Fibroblast of lung (primary cell): ENCODE measurements at regions not wholly inside any gene's neighbourhood (a gene's known extent, or its start where the extent isn't known, plus 50 kb on each side); places are given as distances from the start of the nearest gene placed in this dataset.

Experiments used
- DNase-seq, 2 donors: peaks; one replicate each; pipeline versions ENCODE4 v3.0.0 to v3.0.0-alpha.2; 2010; ENCODE audit warnings: low read depth in 2 of 2
- H2AFZ ChIP-seq: 2 replicates; pipeline ENCODE4 v1.5.1; 2012; ENCODE audit warnings: low read length, control low read depth, inconsistent platforms
- H3K27ac ChIP-seq: 2 replicates; pipeline ENCODE4 v1.5.1; 2011; ENCODE audit warnings: low read length, control low read depth; ENCODE audit not compliant: insufficient read depth
- H3K27me3 ChIP-seq: 2 replicates; pipeline ENCODE4 v1.5.1; 2011; ENCODE audit warnings: mild to moderate bottlenecking, low read length; ENCODE audit not compliant: control insufficient read depth, insufficient read depth
- H3K36me3 ChIP-seq: 2 replicates; pipeline ENCODE4 v1.5.1; 2011; ENCODE audit warnings: low read length; ENCODE audit not compliant: control insufficient read depth, insufficient read depth
- H3K4me1 ChIP-seq: 2 replicates; pipeline ENCODE4 v1.5.1; 2011; ENCODE audit warnings: low read length; ENCODE audit not compliant: control insufficient read depth, insufficient read depth; ENCODE audit errors: extremely low read depth
- H3K4me2 ChIP-seq: 2 replicates; pipeline ENCODE4 v1.5.1; 2011; ENCODE audit warnings: low read length, control low read depth; ENCODE audit not compliant: insufficient read depth; ENCODE audit errors: extremely low read depth
- H3K4me3 ChIP-seq, 4 experiments: fragments of 200-600 bp in 1 of 4; sonication (generic) in 1 of 4; replicated peaks in 1 of 4; 2 replicates each; pipeline ENCODE4 v1.5.1; 2011 to 2016; ENCODE audit warnings: low read length in 4 of 4, low read depth in 3 of 4, mild to moderate bottlenecking in 3 of 4, control low read depth in 2 of 4, inconsistent platforms in 1 of 4, mixed read lengths in 1 of 4; ENCODE audit not compliant: insufficient read depth in 1 of 4; ENCODE audit errors: control extremely low read depth in 1 of 4
- H3K79me2 ChIP-seq: 2 replicates; pipeline ENCODE4 v1.5.1; 2012; ENCODE audit warnings: mild to moderate bottlenecking, low read length, inconsistent platforms; ENCODE audit not compliant: control insufficient read depth, insufficient read depth
- H3K9ac ChIP-seq: 2 replicates; pipeline ENCODE4 v1.5.1; 2011; ENCODE audit warnings: mild to moderate bottlenecking, low read length, control low read depth; ENCODE audit not compliant: insufficient read depth
- H3K9me3 ChIP-seq: 2 replicates; pipeline ENCODE4 v1.5.1; 2012; ENCODE audit warnings: low read depth, low read length; ENCODE audit not compliant: control insufficient read depth, insufficient read depth
- H4K20me1 ChIP-seq: 2 replicates; pipeline ENCODE4 v1.5.1; 2011; ENCODE audit warnings: low read length; ENCODE audit not compliant: control insufficient read depth, insufficient read depth; ENCODE audit errors: extremely low read depth
- EZH2 ChIP-seq: IDR thresholded peaks from 2 replicates; pipeline ENCODE4 v1.5.1; 2012; ENCODE audit warnings: low read length, control low read depth, mild to moderate bottlenecking; ENCODE audit errors: missing control alignments
- TF ChIP-seq, protein P1 (sequence below), 2 donors: IDR thresholded peaks in 1 of 2; conservative IDR thresholded peaks in 1 of 2; 1 replicate in 1 of 2; 2 replicates in 1 of 2; pipeline ENCODE4 v1.5.1; 2011 to 2012; ENCODE audit warnings: low read length in 2 of 2, control low read depth in 1 of 2, inconsistent platforms in 1 of 2, low read depth in 1 of 2, mild to moderate bottlenecking in 1 of 2

DNA sequence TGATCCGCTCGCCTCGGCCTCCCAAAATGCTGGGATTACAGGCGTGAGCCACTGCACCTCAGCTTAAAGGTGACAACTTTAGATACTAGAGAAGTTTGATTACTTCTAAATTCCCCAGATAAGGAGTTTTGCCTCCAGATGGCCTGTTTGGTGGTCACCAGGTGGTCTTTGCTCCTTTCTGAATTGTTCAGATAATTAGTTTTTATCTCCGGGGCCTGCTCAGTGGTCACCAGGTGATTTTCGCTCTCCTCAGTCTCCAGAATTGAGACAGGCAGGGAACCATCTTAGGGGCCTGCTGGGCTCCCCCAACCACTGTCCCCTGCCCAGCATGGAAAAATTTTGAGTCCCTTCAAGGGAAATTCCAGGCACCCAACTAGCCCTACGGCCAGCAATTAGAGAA is 62.6 kb downstream of the GPR6 start:
- H2AFZ ChIP-seq: no peak overlapping the region
- no peak overlapping the region for H3K27ac ChIP-seq
- H3K36me3 ChIP-seq: no peaks in the 10 kb centered on the region
- H3K27me3 ChIP-seq: no peaks in the 10 kb centered on the region
- H3K9me3 ChIP-seq: no peaks in the 10 kb centered on the region
- no peak overlapping the region for H3K9ac ChIP-seq
- TF ChIP-seq, protein P1, sequence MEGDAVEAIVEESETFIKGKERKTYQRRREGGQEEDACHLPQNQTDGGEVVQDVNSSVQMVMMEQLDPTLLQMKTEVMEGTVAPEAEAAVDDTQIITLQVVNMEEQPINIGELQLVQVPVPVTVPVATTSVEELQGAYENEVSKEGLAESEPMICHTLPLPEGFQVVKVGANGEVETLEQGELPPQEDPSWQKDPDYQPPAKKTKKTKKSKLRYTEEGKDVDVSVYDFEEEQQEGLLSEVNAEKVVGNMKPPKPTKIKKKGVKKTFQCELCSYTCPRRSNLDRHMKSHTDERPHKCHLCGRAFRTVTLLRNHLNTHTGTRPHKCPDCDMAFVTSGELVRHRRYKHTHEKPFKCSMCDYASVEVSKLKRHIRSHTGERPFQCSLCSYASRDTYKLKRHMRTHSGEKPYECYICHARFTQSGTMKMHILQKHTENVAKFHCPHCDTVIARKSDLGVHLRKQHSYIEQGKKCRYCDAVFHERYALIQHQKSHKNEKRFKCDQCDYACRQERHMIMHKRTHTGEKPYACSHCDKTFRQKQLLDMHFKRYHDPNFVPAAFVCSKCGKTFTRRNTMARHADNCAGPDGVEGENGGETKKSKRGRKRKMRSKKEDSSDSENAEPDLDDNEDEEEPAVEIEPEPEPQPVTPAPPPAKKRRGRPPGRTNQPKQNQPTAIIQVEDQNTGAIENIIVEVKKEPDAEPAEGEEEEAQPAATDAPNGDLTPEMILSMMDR (conservative IDR thresholded peaks at IDR 0.05 in 1 of 2, IDR thresholded peaks at IDR 0.05 in 1 of 2; ENCODE audit: low read depth in 1 of 2, low read length in 2 of 2): no peak
- no peak for TF ChIP-seq EZH2
- no peak overlapping the region for H3K4me3 ChIP-seq
- no peak for DNase-seq
- no peaks in the 10 kb centered on the region for H4K20me1 ChIP-seq
- H3K79me2 ChIP-seq: no peaks in the 10 kb centered on the region
- no peaks in the 10 kb centered on the region for H3K4me1 ChIP-seq
- no peak overlapping the region for H3K4me2 ChIP-seq

DNA sequence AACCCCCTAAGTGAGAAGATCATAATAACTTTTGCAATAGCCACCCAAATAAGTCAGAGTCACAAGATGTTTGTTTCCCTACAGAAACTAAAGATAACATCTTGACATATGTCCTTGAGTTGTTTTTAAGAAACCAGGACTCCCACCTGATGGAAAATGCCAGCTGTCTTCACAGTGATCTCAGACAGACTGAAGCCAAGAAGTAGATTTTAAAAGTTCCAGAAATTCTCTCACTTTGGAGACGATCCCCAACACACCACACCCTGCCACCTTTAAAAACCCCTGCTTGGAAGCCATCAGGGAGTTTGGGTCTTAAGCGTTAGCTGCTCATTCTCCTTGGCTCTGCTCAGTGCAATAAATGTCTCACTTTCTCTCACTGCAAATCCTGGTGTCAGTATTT is 63.0 kb downstream of the GPR6 start:
- DNase-seq: no peak
- H4K20me1 ChIP-seq: no peaks in the 10 kb centered on the region
- H3K4me3 ChIP-seq: no peak overlapping the region
- H3K4me1 ChIP-seq: no peaks in the 10 kb centered on the region
- no peak overlapping the region for H3K4me2 ChIP-seq
- H3K9ac ChIP-seq: no peak overlapping the region
- no peak overlapping the region for H2AFZ ChIP-seq
- H3K36me3 ChIP-seq: no peaks in the 10 kb centered on the region
- no peaks in the 10 kb centered on the region for H3K27me3 ChIP-seq
- no peak overlapping the region for H3K27ac ChIP-seq
- no peaks in the 10 kb centered on the region for H3K9me3 ChIP-seq
- TF ChIP-seq, protein P1 (conservative IDR thresholded peaks at IDR 0.05 in 1 of 2, IDR thresholded peaks at IDR 0.05 in 1 of 2; ENCODE audit: low read depth in 1 of 2, low read length in 2 of 2): no peak
- TF ChIP-seq EZH2: no peak
- no peaks in the 10 kb centered on the region for H3K79me2 ChIP-seq

DNA sequence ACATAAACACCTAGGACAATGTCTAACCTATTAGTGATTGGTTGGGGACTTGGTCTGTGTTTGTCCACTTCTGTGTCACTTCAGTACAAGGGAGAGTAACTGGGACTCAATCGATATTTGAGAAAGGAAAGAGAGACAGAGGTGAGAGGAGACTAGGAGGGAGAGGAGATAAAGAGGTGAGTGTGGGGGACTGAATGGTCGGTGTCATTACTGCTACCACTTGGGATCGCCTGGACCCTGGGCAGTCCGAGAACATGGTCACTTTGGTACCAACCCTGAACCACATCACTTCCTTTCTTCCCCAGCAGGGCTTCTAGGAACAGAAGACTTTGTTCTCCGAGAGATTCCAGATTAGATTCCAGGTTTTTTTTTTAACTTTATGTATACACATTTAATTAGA is 63.7 kb downstream of the GPR6 start:
- Histone ChIP-seq H3K27ac (no peak overlapping the region), H2AFZ (no peak overlapping the region), H3K9ac (no peak overlapping the region), H3K4me3 (no peak overlapping the region), H4K20me1 (no peaks in the 10 kb centered on the region), H3K79me2 (no peaks in the 10 kb centered on the region), H3K4me1 (no peaks in the 10 kb centered on the region), H3K4me2 (no peak overlapping the region), H3K27me3 (no peaks in the 10 kb centered on the region), H3K36me3 (no peaks in the 10 kb centered on the region), H3K9me3 (no peaks in the 10 kb centered on the region)
- DNase-seq: no peak
- TF ChIP-seq, protein P1 (conservative IDR thresholded peaks at IDR 0.05 in 1 of 2, IDR thresholded peaks at IDR 0.05 in 1 of 2; ENCODE audit: low read depth in 1 of 2, low read length in 2 of 2): no peak
- no peak for TF ChIP-seq EZH2
